Liver (tissue), 8 donors: ENCODE measurements at regions not wholly inside any gene's neighbourhood (a gene's known extent, or its start where the extent isn't known, plus 50 kb on each side); places are given as distances from the start of the nearest gene placed in this dataset.

Source experiments
- DNase-seq: peaks from one replicate; pipeline ENCODE4 v3.0.0-alpha.2; 2017; ENCODE audit warnings: low spot score
- H3K27ac ChIP-seq, 2 donors: one replicate each; pipeline ENCODE4 v1.7.0; 2013; ENCODE audit warnings: inconsistent platforms in 2 of 2, low read length in 2 of 2, control low read depth in 1 of 2, low read depth in 1 of 2, mild to moderate bottlenecking in 1 of 2
- H3K27me3 ChIP-seq, 4 donors: one replicate each; pipeline versions ENCODE4 v1.6.1 to v1.7.0; 2013; ENCODE audit warnings: low read length in 3 of 4, inconsistent platforms in 1 of 4, mild to moderate bottlenecking in 1 of 4, moderate library complexity in 1 of 4; ENCODE audit not compliant: control insufficient read depth in 4 of 4, insufficient read depth in 4 of 4
- H3K36me3 ChIP-seq, 4 donors: one replicate each; pipeline versions ENCODE4 v1.6.1 to v1.7.0; 2013; ENCODE audit warnings: low read length in 3 of 4, mild to moderate bottlenecking in 3 of 4, low read depth in 1 of 4, moderate library complexity in 1 of 4; ENCODE audit not compliant: control insufficient read depth in 4 of 4, insufficient read depth in 3 of 4
- H3K4me1 ChIP-seq, 4 donors: one replicate each; pipeline versions ENCODE4 v1.6.1 to v1.7.0; 2013; ENCODE audit warnings: low read length in 3 of 4, mild to moderate bottlenecking in 3 of 4, moderate library complexity in 1 of 4; ENCODE audit not compliant: control insufficient read depth in 4 of 4, insufficient read depth in 4 of 4
- H3K4me3 ChIP-seq, 3 donors: one replicate each; pipeline versions ENCODE4 v1.6.1 to v1.7.0; 2013; ENCODE audit warnings: low read length in 3 of 3, control low read depth in 1 of 3, low read depth in 1 of 3, mild to moderate bottlenecking in 1 of 3
- H3K9ac ChIP-seq, 2 donors: one replicate each; pipeline ENCODE4 v1.7.0; 2013; ENCODE audit warnings: low read length in 2 of 2, mild to moderate bottlenecking in 2 of 2, moderate library complexity in 2 of 2, control low read depth in 1 of 2, low read depth in 1 of 2
- H3K9me3 ChIP-seq, 4 donors: one replicate each; pipeline versions ENCODE4 v1.6.1 to v1.7.0; 2013; ENCODE audit warnings: low read length in 3 of 4; ENCODE audit not compliant: control insufficient read depth in 4 of 4
- CTCF ChIP-seq: fragments of 150-350 bp; IDR thresholded peaks from 2 replicates; pipeline ENCODE4 v1.5.1; 2017; ENCODE audit warnings: improper control_type of control experiment, low read depth, low read length; ENCODE audit not compliant: missing input control
- EGR1 ChIP-seq, 2 donors: IDR thresholded peaks; 2 replicates each; pipeline ENCODE4 v1.6.1; 2016 to 2018; ENCODE audit warnings: antibody characterized with exemption in 2 of 2, low read depth in 2 of 2
- FOXA1 ChIP-seq: IDR thresholded peaks from 2 replicates; pipeline ENCODE4 v1.6.1; 2016; ENCODE audit warnings: antibody characterized with exemption
- FOXA2 ChIP-seq: IDR thresholded peaks from 2 replicates; pipeline ENCODE4 v1.6.1; 2016; ENCODE audit warnings: antibody characterized with exemption
- GABPA ChIP-seq, 2 donors: IDR thresholded peaks in 1 of 2; conservative IDR thresholded peaks in 1 of 2; 2 replicates each; pipeline ENCODE4 v1.6.1; 2016; ENCODE audit warnings: antibody characterized with exemption in 2 of 2, mild to moderate bottlenecking in 1 of 2, moderate library complexity in 1 of 2
- HNF4A ChIP-seq, 2 donors: conservative IDR thresholded peaks; 2 replicates each; pipeline ENCODE4 v1.6.1; 2016; ENCODE audit warnings: antibody characterized with exemption in 2 of 2, mild to moderate bottlenecking in 2 of 2
- HNF4G ChIP-seq: IDR thresholded peaks from 2 replicates; pipeline ENCODE4 v1.6.1; 2016; ENCODE audit warnings: antibody characterized with exemption
- JUND ChIP-seq, 2 donors: IDR thresholded peaks; 2 replicates each; pipeline ENCODE4 v1.6.1; 2016; ENCODE audit warnings: antibody characterized with exemption in 2 of 2
- NR2F2 ChIP-seq: IDR thresholded peaks from 2 replicates; pipeline ENCODE4 v1.6.1; 2016; ENCODE audit warnings: antibody characterized with exemption
- RAD21 ChIP-seq, 2 donors: IDR thresholded peaks; 2 replicates each; pipeline ENCODE4 v1.6.1; 2016; ENCODE audit warnings: antibody characterized with exemption in 2 of 2, mild to moderate bottlenecking in 2 of 2
- REST ChIP-seq: IDR thresholded peaks from 2 replicates; pipeline ENCODE4 v1.6.1; 2016; ENCODE audit warnings: antibody characterized with exemption, mild to moderate bottlenecking
- RXRA ChIP-seq, 2 donors: IDR thresholded peaks; 2 replicates each; pipeline ENCODE4 v1.6.1; 2017 to 2018; ENCODE audit warnings: antibody characterized with exemption in 2 of 2, mild to moderate bottlenecking in 1 of 2
- SP1 ChIP-seq: IDR thresholded peaks from 2 replicates; pipeline ENCODE4 v1.6.1; 2018; ENCODE audit warnings: antibody characterized with exemption, mild to moderate bottlenecking
- TAF1 ChIP-seq: conservative IDR thresholded peaks from 2 replicates; pipeline ENCODE4 v1.6.1; 2016; ENCODE audit warnings: antibody characterized with exemption, mild to moderate bottlenecking
- YY1 ChIP-seq: IDR thresholded peaks from 2 replicates; pipeline ENCODE4 v1.6.1; 2016; ENCODE audit warnings: antibody characterized with exemption, mild to moderate bottlenecking
- ZBTB33 ChIP-seq: IDR thresholded peaks from 2 replicates; pipeline ENCODE4 v1.6.1; 2016; ENCODE audit warnings: antibody characterized with exemption
- WGBS: extraction: QIAGEN DNeasy Blood & Tissue Kit; methylation state at CpG from one replicate; pipeline ENCODE4 v1.1.7; 2013; 5-methylcytosine and 5-hydroxymethylcytosine counted together
- TF ChIP-seq, protein P1 (sequence below): IDR thresholded peaks from 2 replicates; pipeline ENCODE4 v1.6.1; 2016; ENCODE audit warnings: antibody characterized with exemption
- TF ChIP-seq, protein P2 (sequence below): IDR thresholded peaks from 2 replicates; pipeline ENCODE4 v1.6.1; 2016; ENCODE audit warnings: antibody characterized with exemption
- donor health status: healthy.
- donor health status: healthy.
- donor health status: healthy.
- donor health status: healthy.
- donor health status: healthy.

DNA sequence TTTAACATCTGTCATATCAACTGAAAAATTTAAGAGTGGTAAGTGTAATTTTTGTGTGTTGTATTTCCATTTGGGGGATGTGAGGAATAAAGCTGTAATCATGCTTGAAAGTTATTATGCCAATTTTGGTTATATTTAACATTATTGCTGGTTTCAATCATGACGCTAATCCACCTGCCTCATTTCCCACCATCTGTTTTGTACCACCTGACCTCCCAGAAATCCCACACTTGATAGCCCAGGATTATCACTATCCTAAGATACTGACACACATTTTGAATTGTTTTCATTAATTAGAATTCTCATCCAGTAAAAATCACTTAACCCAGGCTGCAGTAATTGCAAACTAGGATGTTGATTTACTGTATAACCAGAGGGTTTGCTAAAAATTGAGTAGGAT lies 1119.8 kb downstream of the AACS start:
- no peaks in the 10 kb centered on the region for H3K36me3 ChIP-seq
- no peak overlapping the region for H3K9ac ChIP-seq
- no peak for TF ChIP-seq CTCF
- no peak for TF ChIP-seq YY1
- no peaks in the 10 kb centered on the region for H3K9me3 ChIP-seq
- 97% methylated on average over 1 of the region's 1 CpG for WGBS
- no peak for DNase-seq
- H3K4me3 ChIP-seq = no peak overlapping the region
- peaks cover 0 to 2% (median 0%) of the 10 kb centered on the region in 4 donors for H3K27me3 ChIP-seq
- no peaks in the 10 kb centered on the region for H3K4me1 ChIP-seq
- H3K27ac ChIP-seq = no peak overlapping the region

DNA sequence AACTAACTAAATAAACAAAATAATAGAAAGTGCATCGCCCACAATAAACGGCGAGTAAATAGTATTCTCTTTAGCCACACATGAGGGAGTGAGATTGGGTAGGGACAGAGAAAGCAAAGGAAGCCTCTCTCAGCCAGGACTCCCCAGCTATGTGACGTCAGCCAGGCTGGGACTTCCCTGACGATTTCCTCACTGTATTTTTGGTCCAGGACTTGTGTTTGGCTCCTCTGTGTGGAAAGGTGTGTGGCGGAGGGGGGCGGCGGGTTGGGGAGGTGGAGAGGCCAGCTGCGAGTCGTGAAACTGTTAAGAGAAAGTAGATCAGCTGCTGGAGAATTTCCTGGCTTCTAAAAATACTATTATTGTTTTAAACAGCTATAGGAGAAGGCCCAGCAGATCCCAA lies 1124.6 kb downstream of the AACS start:
- Histone ChIP-seq H3K4me1 (peaks cover 0 to 2% (median 0%) of the 10 kb centered on the region in 4 donors), H3K9ac (no peak overlapping the region), H3K4me3 (no peak overlapping the region), H3K27ac (no peak overlapping the region), H3K27me3 (peaks cover 0 to 7% (median 3%) of the 10 kb centered on the region in 4 donors), H3K9me3 (no peaks in the 10 kb centered on the region), H3K36me3 (no peaks in the 10 kb centered on the region)
- TF ChIP-seq, protein P1, sequence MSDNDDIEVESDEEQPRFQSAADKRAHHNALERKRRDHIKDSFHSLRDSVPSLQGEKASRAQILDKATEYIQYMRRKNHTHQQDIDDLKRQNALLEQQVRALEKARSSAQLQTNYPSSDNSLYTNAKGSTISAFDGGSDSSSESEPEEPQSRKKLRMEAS = no peak
- TF ChIP-seq, protein P2, sequence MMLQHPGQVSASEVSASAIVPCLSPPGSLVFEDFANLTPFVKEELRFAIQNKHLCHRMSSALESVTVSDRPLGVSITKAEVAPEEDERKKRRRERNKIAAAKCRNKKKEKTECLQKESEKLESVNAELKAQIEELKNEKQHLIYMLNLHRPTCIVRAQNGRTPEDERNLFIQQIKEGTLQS = no peak
- TF ChIP-seq RXRA (IDR thresholded peaks at IDR 0.05) = no peak
- TF ChIP-seq FOXA2 = no peak
- no peak for TF ChIP-seq CTCF
- TF ChIP-seq GABPA (IDR thresholded peaks at IDR 0.05 in 1 of 2, conservative IDR thresholded peaks at IDR 0.05 in 1 of 2) = no peak
- no peak for TF ChIP-seq JUND (IDR thresholded peaks at IDR 0.05)
- no peak for TF ChIP-seq HNF4G
- no peak for TF ChIP-seq HNF4A (conservative IDR thresholded peaks at IDR 0.05)
- TF ChIP-seq REST = no peak
- TF ChIP-seq NR2F2 = no peak
- no peak for TF ChIP-seq ZBTB33
- TF ChIP-seq TAF1 = no peak
- no peak for TF ChIP-seq SP1
- no peak for TF ChIP-seq FOXA1
- no peak for TF ChIP-seq EGR1 (IDR thresholded peaks at IDR 0.05; ENCODE audit: low read depth in 2 of 2)
- TF ChIP-seq YY1 = no peak
- TF ChIP-seq RAD21 (IDR thresholded peaks at IDR 0.05) = no peak
- WGBS = 67% methylated on average over 10 of the region's 10 CpGs
- DNase-seq = no peak
